ENCODE measurements at regions not wholly inside any gene's neighbourhood (a gene's known extent, or its start where the extent isn't known, plus 50 kb on each side); places are given as distances from the start of the nearest gene placed in this dataset.

DNA sequence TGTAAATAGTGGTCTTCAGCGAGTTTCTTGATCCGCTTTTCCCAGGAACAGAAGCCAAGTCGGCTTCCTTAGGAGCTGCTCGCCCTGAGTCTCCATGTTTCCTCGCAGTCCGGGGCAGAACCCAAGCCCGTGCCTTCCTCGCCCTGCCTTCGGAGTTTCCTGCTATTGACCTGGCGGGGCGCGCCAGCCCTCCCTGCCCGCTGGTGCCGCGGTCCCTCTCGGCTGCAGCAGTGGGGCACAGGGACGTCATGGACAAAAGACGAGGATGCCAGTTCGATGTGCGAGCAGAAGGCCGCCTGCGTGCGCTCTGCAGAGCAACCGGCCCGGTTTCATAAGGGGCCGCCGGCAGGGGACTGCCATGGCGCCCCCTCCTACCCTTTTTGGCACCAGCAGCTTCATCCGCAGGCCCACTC is 156.6 kb downstream of the TM9SF2 start:
- H3K27me3 Mint-ChIP-seq: peaks cover 4% of the 10 kb centered on the region
- peak; percentile 54 for DNase-seq
- CTCF ChIA-PET: interaction anchor here (0.6 to 4.0 kb wide), 12 partner anchors 129 to 857 kb away, joined by 3 to 25 read pairs (median 7); partner anchors contain the start of gene ZIC2
- peak overlapping the region; percentile 99 for H3K27ac Mint-ChIP-seq
- no peaks in the 10 kb centered on the region for H3K36me3 Mint-ChIP-seq
- no peaks in the 10 kb centered on the region for H3K9me3 Mint-ChIP-seq
- H3K4me1 Mint-ChIP-seq: peaks cover 55% of the 10 kb centered on the region
- peak overlapping the region; percentile 55 for H3K4me3 Mint-ChIP-seq

DNA sequence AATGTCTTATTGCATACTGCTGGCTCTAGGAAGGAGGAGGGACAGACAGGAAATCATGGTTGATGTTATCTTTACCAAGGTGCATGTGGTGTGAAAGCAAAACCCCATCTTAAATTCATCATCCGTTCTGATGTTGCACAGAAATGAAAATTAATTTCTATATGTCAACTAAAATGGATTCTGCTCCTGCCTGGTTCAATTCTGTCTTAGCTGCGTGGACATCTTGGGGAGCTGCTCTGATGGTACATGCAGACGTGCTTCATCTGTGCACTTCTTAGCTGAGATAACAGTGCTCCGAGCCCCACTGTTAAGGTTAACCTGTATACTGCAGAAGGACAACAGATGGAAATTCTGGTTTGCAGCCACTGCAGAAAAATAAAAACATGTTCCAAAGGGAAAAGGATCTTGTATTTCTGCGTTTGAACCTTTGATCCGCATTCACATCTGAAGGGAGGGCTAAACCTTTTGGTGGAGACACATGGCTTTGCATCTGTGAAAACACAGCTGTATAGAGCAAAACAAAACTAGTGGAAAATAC is 155.6 kb downstream of the TM9SF2 start:
- CTCF ChIA-PET: interaction anchor here (0.6 to 4.0 kb wide), 31 partner anchors 9 to 886 kb away, joined by 3 to 25 read pairs (median 4); partner anchors contain the start of gene ZIC2
- Mint-ChIP-seq H3K4me1 (peaks cover 55% of the 10 kb centered on the region), H3K27ac (peak overlapping the region; percentile 99), H3K4me3 (peak overlapping the region; percentile 55), H3K9me3 (no peaks in the 10 kb centered on the region), H3K36me3 (no peaks in the 10 kb centered on the region), H3K27me3 (peaks cover 3% of the 10 kb centered on the region)
- DNase-seq: peak; percentile 44

DNA sequence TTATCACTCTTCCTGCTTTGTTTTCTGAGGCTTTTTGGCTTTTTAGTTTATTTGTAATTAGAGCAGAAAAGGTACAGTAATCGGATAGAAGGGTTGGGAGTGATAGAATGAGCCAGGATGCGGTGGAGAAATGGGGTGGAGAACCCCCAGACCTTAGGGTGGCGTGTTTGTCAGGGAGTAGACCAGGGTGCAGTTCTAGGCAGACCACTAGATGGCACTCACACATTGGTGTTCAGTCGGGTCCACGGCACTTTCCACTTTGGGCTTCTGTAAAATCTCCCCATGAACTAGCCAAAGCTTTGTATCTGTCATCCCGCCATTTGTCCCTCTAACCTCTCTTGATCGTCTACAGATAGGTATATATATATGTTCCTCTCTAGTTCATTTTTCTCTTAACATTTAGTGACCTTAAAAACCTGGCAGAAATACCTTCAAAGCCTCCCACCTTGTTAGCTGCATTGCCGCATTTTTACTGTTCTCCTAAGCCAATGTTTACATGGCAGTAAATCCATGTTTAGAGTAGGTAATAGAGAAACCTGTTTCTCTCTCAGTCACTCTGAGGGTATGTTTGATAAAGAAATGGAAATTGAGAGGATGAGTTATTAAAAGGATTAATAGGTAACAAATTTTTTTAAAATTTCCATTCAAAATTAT is 154.9 kb downstream of the TM9SF2 start:
- peak; percentile 91 for DNase-seq
- CTCF ChIA-PET: interaction anchor here (0.6 to 4.0 kb wide), 35 partner anchors 8 to 1462 kb away, joined by 3 to 25 read pairs (median 4); partner anchors contain the start of genes CLYBL and ZIC2
- H3K27ac Mint-ChIP-seq: peak overlapping the region; percentile 99
- H3K27me3 Mint-ChIP-seq: no peaks in the 10 kb centered on the region
- H3K9me3 Mint-ChIP-seq: no peaks in the 10 kb centered on the region
- H3K36me3 Mint-ChIP-seq: no peaks in the 10 kb centered on the region
- H3K4me3 Mint-ChIP-seq: peak overlapping the region; percentile 55
- peaks cover 55% of the 10 kb centered on the region for H3K4me1 Mint-ChIP-seq

DNA sequence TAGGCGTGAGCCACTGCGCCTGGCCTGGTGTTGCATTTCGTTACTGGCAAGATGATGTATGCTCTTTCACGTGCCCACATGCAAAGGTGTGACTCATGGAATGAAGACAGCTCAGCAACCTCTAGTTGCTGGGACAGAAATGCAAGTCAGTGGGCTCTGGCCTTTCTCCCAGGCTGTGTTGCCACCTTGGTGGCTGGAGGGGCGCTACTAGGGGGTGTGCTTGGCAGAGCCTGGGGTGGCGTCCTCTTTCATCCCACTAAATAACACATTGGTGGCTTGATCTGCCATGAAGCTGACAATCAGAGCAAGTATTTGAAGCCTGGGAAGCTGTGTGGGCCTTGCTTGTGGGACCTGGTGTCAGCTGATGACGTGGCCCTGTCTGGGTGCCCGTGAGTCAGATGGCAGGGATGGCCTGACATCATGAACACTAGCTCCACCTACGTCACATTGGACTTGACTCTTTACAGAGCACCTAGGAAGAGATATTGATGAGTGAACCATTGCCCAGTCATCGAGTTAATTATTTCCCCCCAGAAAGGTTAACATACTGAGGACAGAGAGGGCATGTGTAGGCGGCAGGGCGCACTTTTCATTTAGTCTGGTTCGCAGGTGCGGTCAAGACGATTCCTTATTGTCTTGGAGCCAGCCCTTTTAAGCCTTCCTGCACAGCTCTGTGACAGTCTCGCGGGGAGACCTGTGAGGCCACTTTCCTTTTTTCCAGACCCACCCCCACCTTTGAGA is 154.2 kb downstream of the TM9SF2 start:
- Mint-ChIP-seq H3K27ac (peak overlapping the region; percentile 99), H3K4me1 (peaks cover 54% of the 10 kb centered on the region), H3K4me3 (peak overlapping the region; percentile 55)

DNA sequence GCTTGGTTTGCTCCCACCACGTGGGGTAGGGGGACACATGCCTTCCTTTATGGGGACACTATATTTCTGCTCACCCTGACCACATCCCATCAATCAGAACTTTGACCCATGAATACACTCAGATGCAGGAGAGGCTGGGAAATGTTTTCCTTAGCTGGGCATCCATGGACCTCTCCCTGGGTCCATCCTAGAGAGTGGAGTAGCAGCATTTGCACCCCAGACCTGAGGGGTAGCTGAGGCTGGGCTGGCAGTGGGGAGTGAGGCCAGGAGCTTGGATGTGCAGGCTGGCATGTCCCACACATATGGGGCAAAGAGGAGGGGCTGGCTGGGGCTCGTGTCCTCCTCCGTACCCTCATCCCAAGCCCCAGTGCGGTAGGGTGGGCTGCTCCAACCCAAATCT is 152.8 kb downstream of the TM9SF2 start:
- CTCF ChIA-PET: interaction anchor here (1.0 to 1.3 kb wide), 2 partner anchors 15 to 861 kb away, joined by 3 read pairs; no protein-coding TSS in a partner anchor
- H3K27ac Mint-ChIP-seq: no peak overlapping the region
- DNase-seq: no peak
- H3K4me1 Mint-ChIP-seq: peaks cover 39% of the 10 kb centered on the region
- H3K4me3 Mint-ChIP-seq: no peak overlapping the region
- no peaks in the 10 kb centered on the region for H3K36me3 Mint-ChIP-seq
- no peaks in the 10 kb centered on the region for H3K27me3 Mint-ChIP-seq
- no peaks in the 10 kb centered on the region for H3K9me3 Mint-ChIP-seq

More for the DNA sequence above, 154.2 kb downstream of the TM9SF2 start:
- H3K9me3 Mint-ChIP-seq: no peaks in the 10 kb centered on the region
- H3K36me3 Mint-ChIP-seq: no peaks in the 10 kb centered on the region
- H3K27me3 Mint-ChIP-seq: no peaks in the 10 kb centered on the region
- CTCF ChIA-PET: interaction anchor here (0.7 to 4.0 kb wide), 22 partner anchors 10 to 1463 kb away, joined by 3 to 25 read pairs (median 4); partner anchors contain the start of gene CLYBL
- no peak for DNase-seq

DNA sequence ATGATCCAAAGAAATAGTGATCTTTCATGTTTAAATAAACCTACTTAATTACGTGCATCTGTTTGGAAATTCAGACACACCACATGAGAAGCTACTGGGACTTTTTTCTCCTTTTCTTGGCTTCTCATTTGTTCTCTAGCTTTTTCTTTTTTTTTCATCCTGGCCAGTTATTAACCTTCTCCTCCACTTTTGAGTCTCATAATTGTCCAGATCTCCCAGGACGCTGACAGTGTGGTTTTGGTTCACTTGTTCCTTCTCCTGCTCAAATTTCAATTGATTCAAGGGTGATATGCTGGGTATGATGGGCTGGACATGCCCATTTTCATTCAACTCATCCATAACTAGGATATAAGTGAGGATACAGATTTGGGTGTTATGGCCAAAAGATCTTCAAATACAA is 152.3 kb downstream of the TM9SF2 start:
- no peak overlapping the region for H3K4me3 Mint-ChIP-seq
- H3K4me1 Mint-ChIP-seq: peaks cover 34% of the 10 kb centered on the region
- DNase-seq: no peak
- CTCF ChIA-PET: interaction anchor here (0.9 to 1.3 kb wide), 3 partner anchors 14 to 862 kb away, joined by 3 read pairs; no protein-coding TSS in a partner anchor
- H3K27ac Mint-ChIP-seq: no peak overlapping the region
- H3K9me3 Mint-ChIP-seq: no peaks in the 10 kb centered on the region
- no peaks in the 10 kb centered on the region for H3K27me3 Mint-ChIP-seq
- H3K36me3 Mint-ChIP-seq: no peaks in the 10 kb centered on the region

DNA sequence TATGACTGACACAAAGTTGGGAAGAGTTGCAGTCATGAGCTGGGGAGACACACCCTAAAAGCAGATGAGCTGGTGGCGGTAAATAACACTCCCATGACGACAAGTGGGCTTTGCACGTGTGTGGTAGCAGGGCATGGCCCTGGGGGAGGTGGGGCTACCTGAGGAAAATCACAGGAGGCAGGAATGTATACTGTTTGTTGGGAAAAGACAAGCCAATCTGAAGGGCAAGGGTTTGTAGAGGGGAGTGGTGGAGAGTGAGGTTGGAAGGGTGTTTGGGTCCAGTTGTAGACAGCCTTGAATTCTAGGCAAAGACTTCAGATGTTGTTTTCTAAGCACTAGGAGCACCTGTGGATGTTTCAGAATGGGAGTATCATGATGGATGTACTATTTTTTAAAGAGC is 151.6 kb downstream of the TM9SF2 start:
- peaks cover 29% of the 10 kb centered on the region for H3K4me1 Mint-ChIP-seq
- no peaks in the 10 kb centered on the region for H3K9me3 Mint-ChIP-seq
- no peaks in the 10 kb centered on the region for H3K36me3 Mint-ChIP-seq
- no peak for DNase-seq
- H3K4me3 Mint-ChIP-seq: no peak overlapping the region
- CTCF ChIA-PET: interaction anchor here (0.9 to 1.0 kb wide), 2 partner anchors 14 to 98 kb away, joined by 3 read pairs; no protein-coding TSS in a partner anchor
- H3K27ac Mint-ChIP-seq: no peak overlapping the region
- no peaks in the 10 kb centered on the region for H3K27me3 Mint-ChIP-seq

DNA sequence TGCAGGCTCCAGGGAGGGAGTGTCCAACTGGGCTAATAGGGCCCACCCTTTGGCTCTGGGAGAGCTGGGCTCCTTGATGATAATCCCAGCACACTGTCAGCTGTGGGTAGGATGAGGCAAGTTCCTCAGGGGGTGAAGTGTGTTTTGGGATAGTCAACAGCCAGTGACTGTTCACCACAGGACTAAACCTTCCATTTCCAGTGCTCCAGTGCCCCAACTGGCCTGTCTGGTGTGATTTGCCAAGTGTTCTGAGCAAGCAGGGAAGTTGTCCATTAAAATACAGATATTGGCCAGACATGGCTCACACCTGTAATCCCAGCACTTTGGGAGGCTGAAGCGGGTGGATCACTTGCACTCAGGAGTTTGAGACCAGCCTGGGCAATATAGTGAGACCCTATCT is 150.9 kb downstream of the TM9SF2 start:
- no peak overlapping the region for H3K4me3 Mint-ChIP-seq
- H3K27me3 Mint-ChIP-seq: no peaks in the 10 kb centered on the region
- CTCF ChIA-PET: no interaction called here
- H3K27ac Mint-ChIP-seq: no peak overlapping the region
- H3K4me1 Mint-ChIP-seq: peaks cover 21% of the 10 kb centered on the region
- no peak for DNase-seq
- no peaks in the 10 kb centered on the region for H3K36me3 Mint-ChIP-seq
- H3K9me3 Mint-ChIP-seq: no peaks in the 10 kb centered on the region

DNA sequence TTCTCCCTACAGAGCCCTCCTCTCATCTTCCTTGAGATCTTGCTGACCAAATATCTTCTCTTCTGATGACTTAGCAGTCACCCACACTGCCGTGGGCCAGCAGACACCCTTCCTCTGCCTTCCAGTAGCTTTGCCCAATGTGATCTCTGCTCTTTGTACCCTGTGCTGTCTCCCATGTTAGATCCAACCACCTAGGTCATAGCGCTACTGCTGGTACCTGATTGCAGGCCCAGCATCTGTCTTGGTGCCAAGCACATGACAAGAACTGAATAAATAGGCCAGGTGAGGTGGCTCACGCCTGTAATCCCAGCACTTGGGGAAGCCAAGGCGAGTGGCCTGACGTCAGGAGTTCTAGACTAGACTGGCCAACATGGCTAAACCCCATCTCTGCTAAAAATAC is 149.7 kb downstream of the TM9SF2 start:
- Mint-ChIP-seq H3K9me3 (no peaks in the 10 kb centered on the region), H3K4me1 (peaks cover 10% of the 10 kb centered on the region), H3K27me3 (no peaks in the 10 kb centered on the region), H3K4me3 (no peak overlapping the region), H3K27ac (no peak overlapping the region), H3K36me3 (no peaks in the 10 kb centered on the region)
- CTCF ChIA-PET: no interaction called here
- no peak for DNase-seq

DNA sequence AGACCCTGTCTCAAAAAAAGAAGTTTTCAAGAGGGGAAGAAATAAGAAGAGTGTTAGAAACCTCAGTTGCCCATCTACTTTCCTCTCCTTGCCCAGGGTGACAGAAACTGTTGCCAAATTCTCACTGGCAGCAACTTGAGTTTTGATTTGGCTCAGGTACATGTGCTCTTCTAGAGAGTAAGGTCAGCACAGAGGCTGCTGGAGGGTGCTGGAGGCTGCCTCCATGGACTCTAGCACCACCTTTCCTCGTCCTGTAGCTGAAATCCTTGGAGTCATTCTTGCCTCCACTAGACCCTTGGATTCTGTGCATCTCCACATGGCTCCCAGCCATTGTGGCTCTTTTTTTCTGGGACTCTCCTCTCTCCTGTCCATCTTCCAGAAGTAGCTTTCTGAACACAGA is 149.1 kb downstream of the TM9SF2 start:
- Mint-ChIP-seq H3K4me1 (peaks cover 4% of the 10 kb centered on the region), H3K27me3 (no peaks in the 10 kb centered on the region), H3K27ac (no peak overlapping the region), H3K4me3 (no peak overlapping the region), H3K36me3 (no peaks in the 10 kb centered on the region), H3K9me3 (no peaks in the 10 kb centered on the region)
- CTCF ChIA-PET: no interaction called here
- no peak for DNase-seq

DNA sequence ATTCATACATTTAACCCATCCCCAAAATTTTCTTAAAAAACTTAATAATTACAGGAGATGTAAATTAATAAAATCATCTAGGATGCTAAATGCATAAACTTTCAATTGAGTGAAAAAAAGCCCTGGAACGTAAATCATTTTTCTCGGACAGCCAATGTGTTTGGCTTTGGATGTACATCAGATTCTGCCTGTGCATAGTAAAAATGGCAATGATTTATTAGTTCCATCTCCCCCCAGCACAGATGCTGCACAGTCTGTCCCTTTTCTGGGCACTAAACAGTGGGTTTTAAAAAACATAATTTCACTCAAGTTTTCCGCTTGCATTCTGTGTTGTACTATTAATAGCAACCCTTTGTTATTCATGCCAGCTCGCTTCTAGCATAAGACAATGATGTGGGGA is 147.7 kb downstream of the TM9SF2 start:
- Mint-ChIP-seq H3K27ac (no peak overlapping the region), H3K36me3 (no peaks in the 10 kb centered on the region), H3K9me3 (no peaks in the 10 kb centered on the region), H3K27me3 (no peaks in the 10 kb centered on the region), H3K4me3 (no peak overlapping the region), H3K4me1 (no peaks in the 10 kb centered on the region)
- no peak for DNase-seq
- CTCF ChIA-PET: no interaction called here

DNA sequence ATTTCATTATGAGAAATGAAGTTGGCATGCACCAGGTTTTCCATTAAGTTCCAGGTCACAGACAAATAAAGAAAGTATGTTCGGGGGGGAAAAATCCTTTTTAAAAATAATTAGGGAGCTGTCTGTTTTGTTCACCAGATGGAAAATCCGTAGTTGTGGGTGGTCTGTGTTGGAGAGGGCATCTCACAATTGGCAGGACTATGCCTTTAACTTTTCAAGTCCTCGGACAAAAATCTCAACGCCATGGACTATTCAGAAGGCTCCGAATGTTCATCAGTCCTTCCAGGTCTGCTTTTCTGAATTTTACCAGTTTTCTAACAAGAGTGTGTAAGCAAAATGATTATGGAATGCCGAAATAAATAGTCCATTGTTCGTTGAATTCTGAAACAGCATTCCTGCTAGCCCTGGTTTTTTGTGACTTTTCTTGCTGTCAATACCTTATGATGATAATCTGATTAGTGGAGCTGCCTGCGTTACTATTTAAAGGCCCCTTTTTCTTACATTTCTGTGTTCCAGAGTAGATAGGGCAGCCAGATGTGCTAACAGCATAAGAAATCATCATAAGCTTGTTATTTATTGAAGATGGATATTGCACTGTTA is 146.9 kb downstream of the TM9SF2 start:
- no peaks in the 10 kb centered on the region for H3K36me3 Mint-ChIP-seq
- no peaks in the 10 kb centered on the region for H3K9me3 Mint-ChIP-seq
- no peak overlapping the region for H3K4me3 Mint-ChIP-seq
- CTCF ChIA-PET: interaction anchor here (1.1 kb wide), 1 partner anchor 9 kb away, joined by 3 read pairs; no protein-coding TSS in a partner anchor
- no peaks in the 10 kb centered on the region for H3K4me1 Mint-ChIP-seq
- DNase-seq: no peak
- no peaks in the 10 kb centered on the region for H3K27me3 Mint-ChIP-seq
- H3K27ac Mint-ChIP-seq: no peak overlapping the region

DNA sequence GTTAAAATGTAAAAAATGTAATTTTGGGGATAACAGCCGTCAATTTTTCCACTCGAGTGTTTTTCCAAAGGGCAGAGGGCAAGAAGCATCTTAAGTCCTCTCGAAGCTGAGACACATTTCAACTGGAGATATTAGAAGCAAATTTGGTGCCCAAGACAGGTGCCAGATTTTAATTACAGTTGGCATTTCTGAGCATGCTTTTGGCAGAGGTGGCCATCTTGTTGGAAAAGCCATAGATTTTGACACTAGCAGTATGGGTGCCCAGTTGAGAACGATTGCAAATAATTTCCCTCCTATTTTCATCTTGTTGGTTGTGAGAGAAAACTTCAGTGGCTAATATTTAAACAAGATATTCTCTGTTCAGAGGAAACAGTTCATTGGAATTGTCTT is 146.3 kb downstream of the TM9SF2 start:
- Mint-ChIP-seq H3K4me1 (no peaks in the 10 kb centered on the region), H3K27ac (no peak overlapping the region), H3K4me3 (no peak overlapping the region), H3K27me3 (no peaks in the 10 kb centered on the region), H3K36me3 (no peaks in the 10 kb centered on the region), H3K9me3 (no peaks in the 10 kb centered on the region)
- DNase-seq: no peak
- CTCF ChIA-PET: interaction anchor here (1.1 kb wide), 1 partner anchor 9 kb away, joined by 3 read pairs; no protein-coding TSS in a partner anchor
